Testis (tissue), 2 donors: ENCODE measurements at regions not wholly inside any gene's neighbourhood (a gene's known extent, or its start where the extent isn't known, plus 50 kb on each side); places are given as distances from the start of the nearest gene placed in this dataset.

Source experiments
- DNase-seq: peaks from one replicate; pipeline ENCODE4 v3.0.0-alpha.2; 2019
- H3K27ac ChIP-seq, 2 donors: fragments of 200-600 bp; sonication (generic); one replicate each; pipeline ENCODE4 v1.5.1; 2019
- H3K27me3 ChIP-seq: fragments of 200-600 bp; sonication (generic); one replicate; pipeline ENCODE4 v1.5.1; 2019
- H3K36me3 ChIP-seq: fragments of 200-600 bp; sonication (generic); one replicate; pipeline ENCODE4 v1.5.1; 2017; ENCODE audit warnings: low read depth; ENCODE audit errors: missing control alignments
- H3K4me1 ChIP-seq: fragments of 200-600 bp; sonication (generic); one replicate; pipeline ENCODE4 v1.5.1; 2019
- H3K4me3 ChIP-seq, 2 donors: fragments of 200-600 bp; sonication (generic); one replicate each; pipeline ENCODE4 v1.5.1; 2017 to 2019
- H3K9me3 ChIP-seq: fragments of 200-600 bp; sonication (generic); one replicate; pipeline ENCODE4 v1.5.1; 2017
- CTCF ChIP-seq, 3 experiments: fragments of 450-650 bp in 2 of 3; fragments of 200-600 bp in 1 of 3; sonication (generic) in 1 of 3; IDR thresholded peaks; one replicate each; pipeline ENCODE4 v1.5.1; 2016 to 2019; ENCODE audit warnings: antibody characterized with exemption in 3 of 3, mild to moderate bottlenecking in 2 of 3, moderate library complexity in 1 of 3
- POLR2A ChIP-seq: fragments of 450-650 bp; IDR thresholded peaks from one replicate; pipeline ENCODE4 v1.6.1; 2017; ENCODE audit warnings: antibody characterized with exemption, mild to moderate bottlenecking, moderate library complexity
- WGBS, 2 donors: methylation state at CpG; one replicate each; pipeline ENCODE4 v1.1.5; 2018; 5-methylcytosine and 5-hydroxymethylcytosine counted together
- intact Hi-C: fragments of 100-400 bp; cut with DNase I; formaldehyde crosslinking; loops from one replicate; pipeline ENCODE4 v1.15.1; 2023; ENCODE audit warnings: low total_unique reads

GRCh38 chr12:91924827-91925226 lies 220.8 kb downstream of the BTG1 start:
- Histone ChIP-seq H3K27ac (no peak overlapping the region), H3K27me3 (no peaks in the 10 kb centered on the region), H3K9me3 (no peaks in the 10 kb centered on the region), H3K4me1 (no peaks in the 10 kb centered on the region), H3K36me3 (no peaks in the 10 kb centered on the region), H3K4me3 (no peak overlapping the region)
- DNase-seq: no peak
- intact Hi-C loops: no loop called here
- WGBS, 2 donors: 71 to 90% methylated on average over 3 of the region's 3 CpGs
- no peak for TF ChIP-seq POLR2A
- no peak for TF ChIP-seq CTCF (IDR thresholded peaks at IDR 0.05)

GRCh38 chr12:91923864-91924263 lies 221.8 kb downstream of the BTG1 start:
- 69 to 70% methylated on average over 24 to 28 of the region's 31 CpGs for WGBS, 2 donors
- Histone ChIP-seq H3K27me3 (no peaks in the 10 kb centered on the region), H3K36me3 (no peaks in the 10 kb centered on the region), H3K27ac (no peak overlapping the region), H3K4me3 (no peak overlapping the region), H3K4me1 (no peaks in the 10 kb centered on the region), H3K9me3 (no peaks in the 10 kb centered on the region)
- no peak for TF ChIP-seq CTCF (IDR thresholded peaks at IDR 0.05)
- TF ChIP-seq POLR2A: no peak
- intact Hi-C loops: no loop called here
- no peak for DNase-seq

- no peaks in the 10 kb centered on the region for H3K36me3 ChIP-seq
- DNase-seq: no peak
- no peaks in the 10 kb centered on the region for H3K27me3 ChIP-seq
- no peak for TF ChIP-seq CTCF (IDR thresholded peaks at IDR 0.05)
- intact Hi-C loops: no loop called here
- WGBS, 2 donors: 66 to 67% methylated on average over 6 of the region's 6 CpGs
- no peaks in the 10 kb centered on the region for H3K9me3 ChIP-seq
- no peaks in the 10 kb centered on the region for H3K4me1 ChIP-seq
- H3K27ac ChIP-seq: no peak overlapping the region
- no peak overlapping the region for H3K4me3 ChIP-seq
Observed at GRCh38 chr12:91922674-91923073, 223.0 kb downstream of the BTG1 start.

GRCh38 chr12:91922139-91922538 lies 223.5 kb downstream of the BTG1 start:
- no peak for DNase-seq
- Histone ChIP-seq H3K4me1 (no peaks in the 10 kb centered on the region), H3K27ac (no peak overlapping the region), H3K27me3 (no peaks in the 10 kb centered on the region), H3K36me3 (no peaks in the 10 kb centered on the region), H3K4me3 (no peak overlapping the region), H3K9me3 (no peaks in the 10 kb centered on the region)
- TF ChIP-seq POLR2A: no peak
- TF ChIP-seq CTCF (IDR thresholded peaks at IDR 0.05): no peak
- intact Hi-C loops: no loop called here
- 11 to 24% methylated on average over 1 of the region's 1 CpG for WGBS, 2 donors

GRCh38 chr12:91921555-91921954 lies 224.1 kb downstream of the BTG1 start:
- TF ChIP-seq POLR2A: no peak
- TF ChIP-seq CTCF (IDR thresholded peaks at IDR 0.05): no peak

More at GRCh38 chr12:91921555-91921954, 224.1 kb downstream of the BTG1 start:
- 96 to 97% methylated on average over 2 of the region's 2 CpGs for WGBS, 2 donors
- no peak overlapping the region for H3K27ac ChIP-seq
- no peak for DNase-seq
- intact Hi-C loops: no loop called here
- no peaks in the 10 kb centered on the region for H3K4me1 ChIP-seq
- no peaks in the 10 kb centered on the region for H3K36me3 ChIP-seq
- no peak overlapping the region for H3K4me3 ChIP-seq
- H3K27me3 ChIP-seq: no peaks in the 10 kb centered on the region
- no peaks in the 10 kb centered on the region for H3K9me3 ChIP-seq
